Anterior cingulate cortex (tissue), 58 donors: ENCODE measurements at regions not wholly inside any gene's neighbourhood (a gene's known extent, or its start where the extent isn't known, plus 50 kb on each side); places are given as distances from the start of the nearest gene placed in this dataset.

Experiments used
- DNase-seq, 58 donors: peaks; one replicate each; lab custom pipeline; 2025; lab: John Stamatoyannopoulos, UW

- DNase-seq = no peak
Observed at GRCh38 chr14:101113835-101114725, 210.6 kb upstream of the RTL1 start.

- no peak for DNase-seq
Observed at GRCh38 chr14:101114726-101115515, 211.4 kb upstream of the RTL1 start.

GRCh38 chr14:101115652-101116051 lies 212.1 kb upstream of the RTL1 start:
- DNase-seq = no peak

- no peak for DNase-seq
Observed at GRCh38 chr14:101116065-101116464, 212.5 kb upstream of the RTL1 start.

GRCh38 chr14:101116486-101117130 lies 213.1 kb upstream of the RTL1 start:
- no peak for DNase-seq

GRCh38 chr14:101117543-101117942 lies 214.0 kb upstream of the RTL1 start:
- DNase-seq = no peak

GRCh38 chr14:101118233-101118632 lies 214.7 kb upstream of the RTL1 start:
- no peak for DNase-seq

GRCh38 chr14:101118746-101119591 lies 215.4 kb upstream of the RTL1 start:
- no peak for DNase-seq

- DNase-seq = peak in 2 of 58 donors; percentile 8 to 23
Observed at GRCh38 chr14:101119830-101120571, 216.5 kb upstream of the RTL1 start.

GRCh38 chr14:101120641-101121507 lies 217.4 kb upstream of the RTL1 start:
- DNase-seq = peak in 17 of 58 donors; percentile 5 to 44 (median 25)

GRCh38 chr14:101121508-101122139 lies 218.1 kb upstream of the RTL1 start:
- no peak for DNase-seq

- no peak for DNase-seq
Observed at GRCh38 chr14:101122237-101123141, 219.0 kb upstream of the RTL1 start.

- no peak for DNase-seq
Observed at GRCh38 chr14:101123618-101124510, 220.3 kb upstream of the RTL1 start.

- no peak for DNase-seq
Observed at GRCh38 chr14:101124815-101125214, 221.3 kb upstream of the RTL1 start.

- DNase-seq = no peak
Observed at GRCh38 chr14:101125313-101125712, 221.8 kb upstream of the RTL1 start.
